Endothelial cell of umbilical vein (primary cell): ENCODE measurements at regions not wholly inside any gene's neighbourhood (a gene's known extent, or its start where the extent isn't known, plus 50 kb on each side); places are given as distances from the start of the nearest gene placed in this dataset.

Experiments used
- BruUV-seq: library from RNA; stranded (reverse); fragments of 400-500 nt; replicated peaks from 2 replicates; lab custom pipeline; 2021; lab: Mats Ljungman, UMichigan
- CTCF ChIA-PET: fragments of 300-600, 350-600 bp; sonication (Branson Sonifier 250); formaldehyde crosslinking; loops from one replicate; lab custom pipeline; 2021; ENCODE audit warnings: antibody characterized with exemption, inconsistent platforms; lab: Charles Lee
- POLR2A ChIA-PET: fragments of 300-600, 350-600 bp; sonication (Branson Sonifier 250); formaldehyde crosslinking; loops from one replicate; lab custom pipeline; 2021; ENCODE audit warnings: antibody characterized with exemption, inconsistent platforms; lab: Charles Lee
- DNase-seq: peaks from one replicate; pipeline ENCODE4 v3.0.0-alpha.2; 2011; ENCODE audit warnings: low read depth, low spot score
- FAIRE-seq: peaks from 2 replicates; lab custom pipeline; 2011; peaks lifted over from hg19 to GRCh38; lab: Jason Lieb, UNC
- H2AFZ ChIP-seq: 2 replicates; pipeline ENCODE4 v1.6.0; 2012; ENCODE audit warnings: low read depth, low read length, control low read depth, inconsistent platforms
- H3K27ac ChIP-seq: 2 replicates; pipeline ENCODE4 v1.5.1; 2011; ENCODE audit warnings: low read depth, mild to moderate bottlenecking, control low read depth, low read length, moderate library complexity; ENCODE audit not compliant: insufficient read depth
- H3K27me3 ChIP-seq, 2 experiments: 2 replicates each; pipeline versions ENCODE4 v1.6.0 to v1.6.1; 2011; ENCODE audit warnings: low read length in 2 of 2, mixed read lengths in 1 of 2; ENCODE audit not compliant: control insufficient read depth in 2 of 2, insufficient read depth in 2 of 2
- H3K36me3 ChIP-seq, 2 experiments: 2 replicates in 1 of 2; 3 replicates in 1 of 2; pipeline ENCODE4 v1.5.1; 2011; ENCODE audit warnings: low read length in 2 of 2, mild to moderate bottlenecking in 1 of 2, moderate library complexity in 1 of 2; ENCODE audit not compliant: control insufficient read depth in 2 of 2, insufficient read depth in 2 of 2; ENCODE audit errors: extremely low read depth in 1 of 2
- H3K4me1 ChIP-seq: 3 replicates; pipeline ENCODE4 v1.5.1; 2011; ENCODE audit warnings: mild to moderate bottlenecking, low read length; ENCODE audit not compliant: control insufficient read depth, insufficient read depth; ENCODE audit errors: extremely low read depth
- H3K4me2 ChIP-seq: 2 replicates; pipeline ENCODE4 v1.6.1; 2011; ENCODE audit warnings: low read length, control low read depth, mixed read lengths; ENCODE audit not compliant: insufficient read depth
- H3K4me3 ChIP-seq, 3 experiments: fragments of 200-600 bp in 1 of 3; sonication (generic), shearing (Covaris generic) in 1 of 3; replicated peaks in 1 of 3; 2 replicates each; pipeline ENCODE4 v1.5.1; 2011 to 2016; ENCODE audit warnings: control low read depth in 3 of 3, low read length in 3 of 3, mild to moderate bottlenecking in 2 of 3, inconsistent platforms in 1 of 3, low read depth in 1 of 3, moderate library complexity in 1 of 3; ENCODE audit not compliant: insufficient read depth in 1 of 3
- H3K79me2 ChIP-seq: 2 replicates; pipeline ENCODE4 v1.6.0; 2012; ENCODE audit warnings: low read length, inconsistent platforms; ENCODE audit not compliant: control insufficient read depth, insufficient read depth
- H3K9ac ChIP-seq: replicated peaks from 2 replicates; pipeline ENCODE3; 2011; ENCODE audit warnings: low read length, control low read depth; ENCODE audit not compliant: insufficient read depth; ENCODE audit errors: extremely low read depth
- H3K9me1 ChIP-seq: replicated peaks from 3 replicates; pipeline ENCODE4 v1.6.0; 2011; ENCODE audit warnings: mild to moderate bottlenecking, low read length; ENCODE audit not compliant: control insufficient read depth, insufficient read depth; ENCODE audit errors: extremely low read depth
- H3K9me3 ChIP-seq: replicated peaks from 2 replicates; pipeline ENCODE4 v1.5.1; 2012; ENCODE audit warnings: low read length, inconsistent platforms; ENCODE audit not compliant: control insufficient read depth, insufficient read depth
- H4K20me1 ChIP-seq: replicated peaks from 2 replicates; pipeline ENCODE3; 2011; ENCODE audit warnings: mild to moderate bottlenecking, low read length; ENCODE audit not compliant: control insufficient read depth, insufficient read depth; ENCODE audit errors: extremely low read depth
- CTCF ChIP-seq, 2 donors: IDR thresholded peaks; 1 replicate in 1 of 2; 2 replicates in 1 of 2; pipeline ENCODE4 v1.5.1; 2011; ENCODE audit warnings: low read length in 2 of 2, mild to moderate bottlenecking in 2 of 2, moderate library complexity in 2 of 2, control low read depth in 1 of 2, inconsistent platforms in 1 of 2, low read depth in 1 of 2; ENCODE audit not compliant: insufficient read depth in 1 of 2; ENCODE audit errors: extremely low read depth in 1 of 2
- EZH2 ChIP-seq: IDR thresholded peaks from 2 replicates; pipeline ENCODE4 v1.6.1; 2012; ENCODE audit warnings: borderline replicate concordance, low read depth, mild to moderate bottlenecking, moderate library complexity, low read length, inconsistent platforms; ENCODE audit not compliant: severe bottlenecking
- FOS ChIP-seq: IDR thresholded peaks from 2 replicates; pipeline ENCODE4 v1.6.1; 2011; ENCODE audit warnings: mild to moderate bottlenecking, low read length, moderate library complexity, borderline replicate concordance; ENCODE audit not compliant: insufficient read depth
- GATA2 ChIP-seq: IDR thresholded peaks from 2 replicates; pipeline ENCODE4 v1.7.0; 2011; ENCODE audit warnings: low read depth, mild to moderate bottlenecking, moderate library complexity, mixed read lengths, low read length; ENCODE audit not compliant: insufficient read length, insufficient read depth
- JUN ChIP-seq: IDR thresholded peaks from 2 replicates; pipeline ENCODE4 v1.6.1; 2011; ENCODE audit warnings: borderline replicate concordance, low read depth; ENCODE audit not compliant: insufficient read length, insufficient read depth
- MAX ChIP-seq: IDR thresholded peaks from 2 replicates; pipeline ENCODE4 v1.6.1; 2011; ENCODE audit not compliant: insufficient read depth, insufficient read length
- MYC ChIP-seq: IDR thresholded peaks from one replicate; pipeline ENCODE4 v1.6.1; 2011; ENCODE audit warnings: mild to moderate bottlenecking, low read depth, low read length
- POLR2A ChIP-seq: IDR thresholded peaks from 2 replicates; pipeline ENCODE4 v1.6.1; 2012; ENCODE audit warnings: low read depth, mild to moderate bottlenecking, control low read depth, low read length
- POLR2AphosphoS5 ChIP-seq: IDR thresholded peaks from 2 replicates; pipeline ENCODE4 v1.6.1; 2012; ENCODE audit warnings: low read depth, mild to moderate bottlenecking, control low read depth, low read length, moderate library complexity; ENCODE audit not compliant: insufficient read depth
- dilution Hi-C: fragments of 300-500 bp; cut with MboI; formaldehyde crosslinking; loops from one replicate; pipeline ENCODE4 v1.15.0; 2019; ENCODE audit warnings: low sequenced_read_pairs; ENCODE audit not compliant: extremely low pct_ligation_motif_present
- intact Hi-C: fragments of 100-400 bp; cut with micrococcal nuclease; formaldehyde crosslinking; loops from one replicate; pipeline ENCODE4 v1.10.0; 2022

- TF ChIP-seq GATA2 (no peak), POLR2A (no peak), JUN (no peak), CTCF (IDR thresholded peaks at IDR 0.05; ENCODE audit: extremely low read depth in 1 of 2, insufficient read depth in 1 of 2, low read depth in 1 of 2, low read length in 2 of 2) (no peak), POLR2AphosphoS5 (no peak), MAX (no peak), FOS (no peak), EZH2 (no peak), MYC (no peak)
- Histone ChIP-seq H3K4me3 (no peak overlapping the region), H3K79me2 (no peaks in the 10 kb centered on the region), H3K9ac (no peak overlapping the region), H3K27me3 (no peaks in the 10 kb centered on the region), H4K20me1 (no peaks in the 10 kb centered on the region), H3K9me3 (no peaks in the 10 kb centered on the region), H3K4me2 (no peak overlapping the region), H3K9me1 (no peaks in the 10 kb centered on the region), H3K36me3 (no peaks in the 10 kb centered on the region), H3K4me1 (peaks cover 35% of the 10 kb centered on the region), H2AFZ (no peak overlapping the region), H3K27ac (no peak overlapping the region)
- dilution Hi-C loops: no loop called here
- intact Hi-C loops: no loop called here
- DNase-seq: no peak
- ChIA-PET CTCF (interaction anchor here (0.9 to 1.4 kb wide), 2 partner anchors 27 to 217 kb away, joined by 3 read pairs; no protein-coding TSS in a partner anchor), POLR2A (no interaction called here)
- no peak for FAIRE-seq
- no TSS peak for BruUV-seq
These were observed 90.1 kb upstream of the KLF7 start for GRCh38 chr2:207255565-207256470.
